ENCODE measurements at regions not wholly inside any gene's neighbourhood (a gene's known extent, or its start where the extent isn't known, plus 50 kb on each side); places are given as distances from the start of the nearest gene placed in this dataset.

GRCh38 chr13:62631124-62631523 is 1215.5 kb upstream of the PCDH20 start:
- DNase-seq (ENCODE audit: low spot score) = no peak
- Histone ChIP-seq H3K27ac (ENCODE audit: low read depth) (no peak overlapping the region), H3K79me2 (replicated peaks; ENCODE audit: insufficient read depth) (no peaks in the 10 kb centered on the region), H3K4me3 (no peak overlapping the region), H3K4me2 (no peak overlapping the region), H3K4me1 (ENCODE audit: insufficient read depth) (no peaks in the 10 kb centered on the region), H4K20me1 (replicated peaks; ENCODE audit: insufficient read depth) (no peaks in the 10 kb centered on the region), H3K27me3 (ENCODE audit: insufficient read depth) (no peaks in the 10 kb centered on the region), H3K9me2 (ENCODE audit: insufficient read depth) (no peaks in the 10 kb centered on the region), H3F3A (replicated peaks; ENCODE audit: low read depth) (no peaks in the 10 kb centered on the region), H2AFZ (no peak overlapping the region), H3K36me3 (ENCODE audit: insufficient read depth) (no peaks in the 10 kb centered on the region)
- no peak for ATAC-seq
- H3K4me1 Mint-ChIP-seq = peaks cover 4% of the 10 kb centered on the region; the same call in 2 of the 3 replicates
- no peaks in the 10 kb centered on the region for H3K27me3 Mint-ChIP-seq (ENCODE audit: insufficient read depth, low read depth, poor library complexity)
- no peak overlapping the region for H3K4me3 Mint-ChIP-seq
- no peak overlapping the region for H3K27ac Mint-ChIP-seq
- no peaks in the 10 kb centered on the region for H3K36me3 Mint-ChIP-seq (ENCODE audit: low read depth)
- H3K9me3 Mint-ChIP-seq = no peaks in the 10 kb centered on the region
- TF ChIP-seq CREB1 (CRISPR knock-in tag; IDR thresholded peaks at IDR 0.05; ENCODE audit: low read depth) = no peak
- no peak for TF ChIP-seq ZNF331 (CRISPR knock-in tag; IDR thresholded peaks at IDR 0.05; ENCODE audit: low read depth)
- no peak for TF ChIP-seq JUNB (IDR thresholded peaks at IDR 0.05; ENCODE audit: unreplicated experiment)
- TF ChIP-seq EZH2phosphoT487 (IDR thresholded peaks at IDR 0.05; ENCODE audit: unreplicated experiment) = no peak

- no peaks in the 10 kb centered on the region for H3K36me3 ChIP-seq (ENCODE audit: insufficient read depth)
Measured at GRCh38 chr13:62629618-62630017, 1214.0 kb upstream of the PCDH20 start.

More at GRCh38 chr13:62629618-62630017, 1214.0 kb upstream of the PCDH20 start:
- ATAC-seq = no peak
- TF ChIP-seq POLR2AphosphoS5 (IDR thresholded peaks at IDR 0.05; ENCODE audit: low read depth) = no peak
- no peak for TF ChIP-seq JUNB (IDR thresholded peaks at IDR 0.05; ENCODE audit: unreplicated experiment)
- TF ChIP-seq REST (IDR thresholded peaks at IDR 0.05; ENCODE audit: unreplicated experiment) = no peak
- no peak for TF ChIP-seq ZNF331 (CRISPR knock-in tag; IDR thresholded peaks at IDR 0.05; ENCODE audit: low read depth)
- TF ChIP-seq EZH2phosphoT487 (IDR thresholded peaks at IDR 0.05; ENCODE audit: unreplicated experiment) = no peak
- Mint-ChIP-seq H3K27ac (no peak overlapping the region), H3K9me3 (no peaks in the 10 kb centered on the region), H3K27me3 (ENCODE audit: insufficient read depth, low read depth, poor library complexity) (no peaks in the 10 kb centered on the region), H3K4me3 (no peak overlapping the region), H3K4me1 (no peaks in the 10 kb centered on the region), H3K36me3 (ENCODE audit: low read depth) (no peaks in the 10 kb centered on the region)
- Histone ChIP-seq H3K4me2 (no peak overlapping the region), H3K4me3 (no peak overlapping the region), H2AFZ (no peak overlapping the region), H3K79me2 (replicated peaks; ENCODE audit: insufficient read depth) (no peaks in the 10 kb centered on the region), H4K20me1 (replicated peaks; ENCODE audit: insufficient read depth) (no peaks in the 10 kb centered on the region), H3K27ac (ENCODE audit: low read depth) (no peak overlapping the region), H3K4me1 (ENCODE audit: insufficient read depth) (no peaks in the 10 kb centered on the region), H3F3A (replicated peaks; ENCODE audit: low read depth) (no peaks in the 10 kb centered on the region), H3K9me2 (ENCODE audit: insufficient read depth) (no peaks in the 10 kb centered on the region), H3K27me3 (ENCODE audit: insufficient read depth) (no peaks in the 10 kb centered on the region)
- DNase-seq (ENCODE audit: low spot score) = no peak

Data from GM23338 (cell line).